ENCODE measurements at regions not wholly inside any gene's neighbourhood (a gene's known extent, or its start where the extent isn't known, plus 50 kb on each side); places are given as distances from the start of the nearest gene placed in this dataset.

DNA sequence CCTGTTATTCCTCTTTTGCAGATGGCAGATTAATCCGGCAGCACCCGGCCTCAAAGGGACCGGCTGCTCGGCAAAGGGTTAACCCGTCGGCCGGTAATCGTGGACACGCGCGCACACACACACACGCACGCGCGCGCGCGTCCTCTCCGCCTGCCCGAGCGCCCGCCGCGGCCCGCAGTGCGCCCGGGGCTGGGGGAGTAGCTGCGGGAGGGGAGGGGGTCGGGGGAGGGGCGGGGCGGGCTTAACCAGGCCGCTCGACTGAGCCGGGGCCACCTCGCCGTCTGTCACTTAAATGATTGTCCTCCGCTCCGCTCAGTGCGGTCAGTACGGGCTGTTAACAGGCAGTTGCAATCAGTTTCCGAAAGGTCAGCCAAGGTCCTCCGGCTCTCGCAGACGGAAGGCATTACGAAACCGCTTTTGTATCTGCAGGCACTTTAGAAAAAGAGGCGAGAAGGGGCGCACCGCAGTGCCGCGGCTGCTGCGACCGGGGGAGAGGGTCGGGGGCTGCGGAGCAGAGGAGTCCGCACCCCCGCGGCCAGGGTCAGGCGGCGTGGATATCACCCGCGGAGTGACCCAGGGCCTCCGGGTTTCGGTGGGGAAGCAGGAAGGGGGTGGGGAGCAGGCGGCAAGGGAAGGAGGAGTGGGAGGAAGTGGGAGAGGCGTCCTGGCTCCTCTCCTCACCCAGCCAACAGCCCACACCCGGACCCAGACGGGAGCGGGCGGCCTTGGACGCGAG, 57.3 kb upstream of the BCOR start:
- Histone ChIP-seq H3K4me3 (ENCODE audit: low read depth in 1 of 2, low read length in 1 of 2) (peak overlapping the region; percentile 62 to 68), H3K27me3 (no peaks in the 10 kb centered on the region), H3K4me1 (ENCODE audit: control insufficient read depth in 1 of 2, insufficient read depth in 1 of 2, low read depth in 1 of 2, low read length in 1 of 2) (peaks cover 55 to 64% of the 10 kb centered on the region in 2 experiments), H3K9me3 (no peaks in the 10 kb centered on the region), H3K36me3 (no peaks in the 10 kb centered on the region), H3K27ac (peak overlapping the region; percentile 73)
- no peak for TF ChIP-seq CTCF (IDR thresholded peaks at IDR 0.05)

- Histone ChIP-seq H3K27me3 (no peaks in the 10 kb centered on the region), H3K4me3 (ENCODE audit: low read depth in 1 of 2, low read length in 1 of 2) (peak overlapping the region; percentile 62 to 68), H3K27ac (peak overlapping the region; percentile 73)
Observed at GRCh38 chrX:40154250-40154852, 56.6 kb upstream of the BCOR start.

DNA sequence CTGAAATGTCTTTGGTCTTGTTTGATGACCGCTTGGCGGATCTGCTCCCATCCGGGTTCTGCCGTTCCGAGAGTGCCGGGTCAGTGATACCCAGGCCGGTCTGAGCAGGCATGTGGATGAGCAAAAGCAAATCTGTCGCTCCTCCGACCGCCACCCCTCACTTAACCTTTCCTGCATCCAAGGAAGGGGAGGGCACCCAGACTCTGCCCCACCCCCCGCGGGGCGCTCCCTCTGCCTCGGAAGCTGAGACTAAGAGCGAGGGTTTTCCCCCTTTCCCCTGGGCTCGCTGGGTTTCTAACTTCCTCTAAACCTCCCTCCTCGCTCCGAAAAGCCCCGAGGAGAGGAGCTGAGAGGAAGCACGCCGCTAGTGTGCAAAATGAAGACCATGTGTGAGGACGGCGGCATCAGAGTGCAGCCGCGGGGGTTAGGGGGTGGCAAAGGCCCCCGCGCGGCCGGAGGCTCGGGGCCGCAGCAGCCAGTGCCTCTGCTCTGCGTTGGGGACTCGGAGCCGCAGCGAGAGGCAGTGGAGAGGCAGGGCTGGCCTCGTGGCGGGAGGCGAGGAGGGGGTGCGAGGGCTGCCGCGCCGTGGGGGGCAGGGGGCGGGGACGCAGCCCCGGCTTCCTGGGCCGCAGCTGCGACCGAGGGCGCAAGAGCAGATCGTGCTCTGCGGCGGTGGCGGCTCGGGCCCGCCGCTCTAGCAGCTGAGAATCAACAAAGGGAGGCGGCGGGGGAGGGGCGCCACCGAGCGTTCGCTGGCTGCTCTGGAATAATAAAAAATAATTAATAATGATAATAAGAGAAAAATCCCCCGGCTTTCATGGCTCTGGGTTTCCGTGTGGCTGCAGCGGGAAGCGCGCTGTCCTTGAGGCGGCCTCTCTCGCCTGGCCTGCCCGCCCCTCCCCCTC, 55.8 kb upstream of the BCOR start:
- no peaks in the 10 kb centered on the region for H3K9me3 ChIP-seq
- no peaks in the 10 kb centered on the region for H3K27me3 ChIP-seq
- peak overlapping the region; percentile 62 to 68 for H3K4me3 ChIP-seq (ENCODE audit: low read depth in 1 of 2, low read length in 1 of 2)
- H3K4me1 ChIP-seq (ENCODE audit: control insufficient read depth in 1 of 2, insufficient read depth in 1 of 2, low read depth in 1 of 2, low read length in 1 of 2): peaks cover 67 to 77% of the 10 kb centered on the region in 2 experiments
- no peaks in the 10 kb centered on the region for H3K36me3 ChIP-seq
- H3K27ac ChIP-seq: peak overlapping the region; percentile 54
- TF ChIP-seq CTCF (IDR thresholded peaks at IDR 0.05): no peak

More at GRCh38 chrX:40154250-40154852, 56.6 kb upstream of the BCOR start:
- no peaks in the 10 kb centered on the region for H3K36me3 ChIP-seq
- TF ChIP-seq CTCF (IDR thresholded peaks at IDR 0.05): no peak
- H3K4me1 ChIP-seq (ENCODE audit: control insufficient read depth in 1 of 2, insufficient read depth in 1 of 2, low read depth in 1 of 2, low read length in 1 of 2): peaks cover 62 to 71% of the 10 kb centered on the region in 2 experiments
- no peaks in the 10 kb centered on the region for H3K9me3 ChIP-seq

- Histone ChIP-seq H3K4me1 (ENCODE audit: control insufficient read depth in 1 of 2, insufficient read depth in 1 of 2, low read depth in 1 of 2, low read length in 1 of 2) (peaks cover 71 to 80% of the 10 kb centered on the region in 2 experiments), H3K4me3 (ENCODE audit: low read depth in 1 of 2, low read length in 1 of 2) (peak overlapping the region; percentile 62 to 68), H3K27ac (peak overlapping the region; percentile 54), H3K27me3 (no peaks in the 10 kb centered on the region), H3K9me3 (no peaks in the 10 kb centered on the region), H3K36me3 (no peaks in the 10 kb centered on the region)
- no peak for TF ChIP-seq CTCF (IDR thresholded peaks at IDR 0.05)
Observed at GRCh38 chrX:40152741-40153344, 55.1 kb upstream of the BCOR start.

DNA sequence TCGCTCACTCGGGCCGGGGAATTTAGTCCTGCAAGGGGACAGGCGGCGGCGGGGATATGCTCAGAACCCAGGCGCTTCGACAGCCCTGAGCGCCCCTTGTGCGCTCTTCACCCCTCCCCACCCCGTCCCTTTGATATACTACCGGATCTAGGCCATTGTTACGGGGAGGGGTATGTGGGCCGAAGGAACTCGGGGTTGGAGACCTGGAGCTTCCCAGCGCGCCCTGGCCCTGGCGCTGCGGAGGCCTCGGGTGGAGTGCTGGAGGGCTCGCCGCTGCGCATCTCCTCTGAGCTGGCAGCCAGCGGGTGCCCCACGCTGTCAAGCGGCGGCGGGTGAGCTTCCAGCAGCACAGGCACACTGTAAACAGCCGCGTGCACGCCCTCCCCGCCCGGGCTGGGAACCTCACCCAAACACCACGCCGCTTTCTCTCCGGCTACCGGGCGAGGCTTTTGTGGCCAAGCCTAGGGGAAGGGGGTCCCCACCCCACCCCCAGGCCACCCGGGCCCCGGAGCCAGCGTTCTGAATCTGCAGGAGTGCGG, 54.5 kb upstream of the BCOR start:
- TF ChIP-seq CTCF (IDR thresholded peaks at IDR 0.05): no peak
- no peaks in the 10 kb centered on the region for H3K9me3 ChIP-seq
- H3K36me3 ChIP-seq: no peaks in the 10 kb centered on the region
- peaks cover 70 to 80% of the 10 kb centered on the region in 2 experiments for H3K4me1 ChIP-seq (ENCODE audit: control insufficient read depth in 1 of 2, insufficient read depth in 1 of 2, low read depth in 1 of 2, low read length in 1 of 2)
- H3K27me3 ChIP-seq: no peaks in the 10 kb centered on the region
- H3K27ac ChIP-seq: no peak overlapping the region
- H3K4me3 ChIP-seq (ENCODE audit: low read depth in 1 of 2, low read length in 1 of 2): peak overlapping the region; percentile 62 to 68
